PC-9 (cell line): ENCODE measurements at regions not wholly inside any gene's neighbourhood (a gene's known extent, or its start where the extent isn't known, plus 50 kb on each side); places are given as distances from the start of the nearest gene placed in this dataset.

Source experiments
- CTCF ChIP-seq: fragments of 200-600 bp; sonication (generic); conservative IDR thresholded peaks from 2 replicates; pipeline ENCODE4 v1.6.1; 2017; ENCODE audit warnings: mixed run types, antibody characterized with exemption, mild to moderate bottlenecking, moderate library complexity
- EZH2 ChIP-seq: fragments of 200-600 bp; sonication (generic); IDR thresholded peaks from 2 replicates; pipeline ENCODE4 v1.8.0; 2017; ENCODE audit warnings: antibody characterized with exemption, low read depth

GRCh38 chr4:15253349-15253748 lies 174.5 kb upstream of the C1QTNF7 start:
- TF ChIP-seq CTCF (no peak), EZH2 (no peak)
